Peyer's patch (tissue), 4 donors: ENCODE measurements at regions not wholly inside any gene's neighbourhood (a gene's known extent, or its start where the extent isn't known, plus 50 kb on each side); places are given as distances from the start of the nearest gene placed in this dataset.

Experiments used
- DNase-seq, 3 donors: peaks; one replicate each; pipeline ENCODE4 v3.0.0-alpha.2; 2017 to 2019
- H3K27ac ChIP-seq, 4 donors: fragments of 200-600 bp; sonication (generic); one replicate each; pipeline ENCODE4 v1.5.1; 2016 to 2019
- H3K27me3 ChIP-seq, 2 donors: fragments of 200-600 bp; sonication (generic); one replicate each; pipeline ENCODE4 v1.5.1; 2019
- H3K36me3 ChIP-seq, 3 donors: fragments of 200-600 bp; sonication (generic); one replicate each; pipeline ENCODE4 v1.5.1; 2016 to 2019
- H3K4me1 ChIP-seq, 4 donors: fragments of 200-600 bp; sonication (generic); one replicate each; pipeline ENCODE4 v1.5.1; 2016 to 2019
- H3K4me3 ChIP-seq, 4 donors: fragments of 200-600 bp; sonication (generic); 1 replicate in 3 of 4; 2 replicates in 1 of 4; pipeline ENCODE4 v1.5.1; 2016 to 2019; ENCODE audit warnings: mild to moderate bottlenecking in 1 of 4
- H3K9me3 ChIP-seq, 4 donors: fragments of 200-600 bp; sonication (generic); one replicate each; pipeline ENCODE4 v1.5.1; 2016 to 2019; ENCODE audit warnings: mild to moderate bottlenecking in 1 of 4
- POLR2A ChIP-seq, 2 donors: fragments of 450-650 bp; IDR thresholded peaks; one replicate each; pipeline ENCODE4 v1.5.1; 2017; ENCODE audit warnings: antibody characterized with exemption in 2 of 2, mild to moderate bottlenecking in 2 of 2, moderate library complexity in 2 of 2
- TF ChIP-seq, protein P1 (sequence below), 6 experiments: fragments of 450-650 bp in 4 of 6; fragments of 200-600 bp in 2 of 6; sonication (generic) in 1 of 6; IDR thresholded peaks; one replicate each; pipeline ENCODE4 v1.5.1; 2017 to 2019; ENCODE audit warnings: antibody characterized with exemption in 6 of 6, mild to moderate bottlenecking in 3 of 6, moderate library complexity in 1 of 6

DNA sequence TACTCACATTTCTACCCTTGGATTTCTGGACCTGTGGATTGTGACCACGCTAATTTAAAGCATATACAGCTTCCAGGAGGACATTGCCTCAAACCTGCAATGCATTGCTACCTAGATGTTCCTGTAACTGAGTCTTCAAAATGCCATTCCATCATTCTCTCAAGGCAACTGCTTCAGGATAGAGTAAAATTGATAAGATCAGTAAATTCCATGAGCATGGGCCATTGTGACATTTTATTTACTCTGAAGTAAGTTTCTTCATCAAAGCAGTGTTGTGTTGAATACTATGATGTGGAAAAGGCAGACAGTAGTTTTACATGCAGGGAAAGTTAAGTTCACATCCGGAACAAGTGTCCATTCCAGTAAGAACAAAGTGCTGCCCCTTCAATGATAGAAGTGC lies 991.0 kb downstream of the ARAP2 start:
- H3K27me3 ChIP-seq: no peaks in the 10 kb centered on the region
- H3K4me1 ChIP-seq: no peaks in the 10 kb centered on the region
- no peak for DNase-seq
- H3K36me3 ChIP-seq: no peaks in the 10 kb centered on the region
- H3K9me3 ChIP-seq: peaks cover 0 to 3% (median 0%) of the 10 kb centered on the region in 4 donors
- no peak overlapping the region for H3K4me3 ChIP-seq
- no peak for TF ChIP-seq POLR2A (IDR thresholded peaks at IDR 0.05)
- TF ChIP-seq, protein P1, sequence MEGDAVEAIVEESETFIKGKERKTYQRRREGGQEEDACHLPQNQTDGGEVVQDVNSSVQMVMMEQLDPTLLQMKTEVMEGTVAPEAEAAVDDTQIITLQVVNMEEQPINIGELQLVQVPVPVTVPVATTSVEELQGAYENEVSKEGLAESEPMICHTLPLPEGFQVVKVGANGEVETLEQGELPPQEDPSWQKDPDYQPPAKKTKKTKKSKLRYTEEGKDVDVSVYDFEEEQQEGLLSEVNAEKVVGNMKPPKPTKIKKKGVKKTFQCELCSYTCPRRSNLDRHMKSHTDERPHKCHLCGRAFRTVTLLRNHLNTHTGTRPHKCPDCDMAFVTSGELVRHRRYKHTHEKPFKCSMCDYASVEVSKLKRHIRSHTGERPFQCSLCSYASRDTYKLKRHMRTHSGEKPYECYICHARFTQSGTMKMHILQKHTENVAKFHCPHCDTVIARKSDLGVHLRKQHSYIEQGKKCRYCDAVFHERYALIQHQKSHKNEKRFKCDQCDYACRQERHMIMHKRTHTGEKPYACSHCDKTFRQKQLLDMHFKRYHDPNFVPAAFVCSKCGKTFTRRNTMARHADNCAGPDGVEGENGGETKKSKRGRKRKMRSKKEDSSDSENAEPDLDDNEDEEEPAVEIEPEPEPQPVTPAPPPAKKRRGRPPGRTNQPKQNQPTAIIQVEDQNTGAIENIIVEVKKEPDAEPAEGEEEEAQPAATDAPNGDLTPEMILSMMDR (IDR thresholded peaks at IDR 0.05): no peak
- no peak overlapping the region for H3K27ac ChIP-seq

DNA sequence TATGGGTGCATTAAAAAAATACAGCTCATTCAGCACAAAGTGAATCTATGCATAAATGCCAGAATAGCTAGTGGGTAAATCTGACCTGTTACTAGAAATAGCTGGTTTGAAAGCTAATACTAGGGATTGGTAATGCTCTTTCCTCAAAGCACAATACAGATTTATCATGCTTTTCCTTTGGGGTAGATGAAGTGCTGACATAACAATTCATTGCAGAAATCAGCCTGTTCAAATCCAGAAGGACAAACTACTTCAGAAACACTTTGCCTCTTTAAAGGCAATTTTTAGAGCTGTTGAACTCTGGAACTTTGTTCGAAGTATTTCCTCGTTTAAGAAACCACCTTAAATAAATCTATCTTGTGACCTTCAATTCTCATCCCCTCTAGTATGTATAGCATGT lies 957.9 kb downstream of the ARAP2 start:
- Histone ChIP-seq H3K27me3 (no peaks in the 10 kb centered on the region), H3K27ac (no peak overlapping the region), H3K9me3 (no peaks in the 10 kb centered on the region), H3K36me3 (no peaks in the 10 kb centered on the region), H3K4me1 (no peaks in the 10 kb centered on the region), H3K4me3 (no peak overlapping the region)
- TF ChIP-seq, protein P1 (IDR thresholded peaks at IDR 0.05): no peak
- DNase-seq: no peak

DNA sequence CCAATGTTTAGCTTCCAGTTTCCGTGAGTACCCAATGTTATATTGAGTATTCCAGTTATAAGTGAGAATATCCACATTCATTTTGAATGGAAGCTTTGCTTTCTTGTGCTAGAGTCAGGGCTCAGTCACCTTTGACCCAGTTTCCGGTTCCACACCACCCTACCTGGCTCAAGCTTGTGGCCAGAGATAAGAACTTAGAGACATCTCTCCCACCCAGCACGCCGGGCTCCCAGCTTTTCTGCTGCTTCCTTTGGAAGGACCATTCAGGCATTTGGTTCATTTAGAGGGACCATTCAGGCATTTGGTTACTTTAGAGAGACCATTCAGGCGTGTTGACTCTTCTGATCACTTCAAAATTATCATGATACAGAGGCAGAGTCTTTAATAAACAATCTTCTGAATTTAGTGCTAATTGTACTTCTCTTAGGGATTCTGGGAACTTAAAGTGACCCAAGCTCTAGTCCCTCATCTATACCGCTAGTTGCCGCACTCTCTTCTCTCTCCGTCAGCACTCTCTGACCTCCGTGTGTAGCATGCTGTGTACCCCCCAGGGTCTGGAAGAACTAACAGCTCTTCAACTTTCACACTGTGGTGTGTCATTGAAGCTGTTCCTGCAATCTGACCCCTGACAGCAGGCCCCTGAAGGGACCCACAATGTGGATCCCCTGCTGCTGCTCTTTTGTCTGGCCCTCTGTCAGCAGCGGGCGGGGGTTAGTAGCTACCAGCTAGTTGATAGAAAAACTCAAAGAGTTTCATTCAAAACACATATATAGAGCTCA lies 943.1 kb downstream of the ARAP2 start:
- no peaks in the 10 kb centered on the region for H3K27me3 ChIP-seq
- TF ChIP-seq POLR2A (IDR thresholded peaks at IDR 0.05): no peak
- TF ChIP-seq, protein P1 (IDR thresholded peaks at IDR 0.05): no peak
- H3K4me1 ChIP-seq: no peaks in the 10 kb centered on the region
- no peak overlapping the region for H3K27ac ChIP-seq
- no peaks in the 10 kb centered on the region for H3K36me3 ChIP-seq
- no peaks in the 10 kb centered on the region for H3K9me3 ChIP-seq
- no peak for DNase-seq
- H3K4me3 ChIP-seq: no peak overlapping the region

DNA sequence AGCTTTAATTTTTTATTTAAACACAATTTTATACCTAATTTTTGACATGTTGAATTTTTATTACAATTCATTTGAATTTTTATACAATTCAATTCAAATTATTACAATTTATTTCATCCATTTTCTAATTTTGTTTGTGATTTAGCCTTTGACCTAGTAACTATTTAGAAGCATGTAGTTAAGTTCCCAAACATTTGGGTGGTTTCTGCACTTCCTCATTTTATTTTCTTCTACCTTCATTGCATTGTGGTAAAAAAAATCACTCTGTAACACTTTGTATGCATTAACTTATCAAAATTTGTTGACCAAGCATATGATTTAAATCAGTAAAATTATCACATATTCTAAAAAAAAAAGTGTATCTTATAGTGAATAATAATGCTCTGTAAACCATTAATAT lies 928.9 kb downstream of the ARAP2 start:
- no peak for TF ChIP-seq POLR2A (IDR thresholded peaks at IDR 0.05)
- TF ChIP-seq, protein P1 (IDR thresholded peaks at IDR 0.05): no peak
- no peak for DNase-seq
- no peaks in the 10 kb centered on the region for H3K9me3 ChIP-seq
- no peaks in the 10 kb centered on the region for H3K27me3 ChIP-seq
- H3K4me3 ChIP-seq: no peak overlapping the region
- no peaks in the 10 kb centered on the region for H3K4me1 ChIP-seq
- no peak overlapping the region for H3K27ac ChIP-seq
- no peaks in the 10 kb centered on the region for H3K36me3 ChIP-seq

DNA sequence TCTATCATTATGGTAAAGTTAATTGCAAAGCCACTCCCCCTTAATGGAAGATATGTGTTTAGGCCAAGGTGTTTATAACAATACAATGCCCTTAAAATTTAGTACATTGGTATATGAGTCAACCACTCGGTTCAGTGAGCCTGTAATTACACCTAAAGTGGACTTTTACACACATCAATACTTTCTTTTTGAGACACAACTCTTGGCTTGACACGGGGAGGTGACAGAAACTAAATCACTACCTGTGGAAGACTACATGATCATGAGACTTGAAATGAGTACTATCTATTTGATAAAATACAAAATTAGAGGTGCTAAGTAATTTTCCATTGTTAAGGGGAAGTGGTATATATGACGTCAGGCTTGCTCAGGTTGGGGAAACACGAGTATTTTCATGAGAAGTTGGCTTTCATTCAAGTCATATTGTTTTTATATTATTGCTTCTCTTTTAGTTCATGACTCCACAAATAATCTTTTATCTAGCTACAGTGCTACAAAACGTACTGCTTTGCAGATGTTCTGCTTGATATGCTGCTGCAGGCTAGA lies 918.3 kb downstream of the ARAP2 start:
- Histone ChIP-seq H3K36me3 (no peaks in the 10 kb centered on the region), H3K4me3 (no peak overlapping the region), H3K27ac (no peak overlapping the region), H3K4me1 (no peaks in the 10 kb centered on the region), H3K27me3 (no peaks in the 10 kb centered on the region), H3K9me3 (no peaks in the 10 kb centered on the region)
- TF ChIP-seq, protein P1 (IDR thresholded peaks at IDR 0.05): no peak
- no peak for TF ChIP-seq POLR2A (IDR thresholded peaks at IDR 0.05)
- no peak for DNase-seq
